NB4 (cell line): ENCODE measurements at regions not wholly inside any gene's neighbourhood (a gene's known extent, or its start where the extent isn't known, plus 50 kb on each side); places are given as distances from the start of the nearest gene placed in this dataset.

Experiments used
- CTCF ChIP-seq: IDR thresholded peaks from one replicate; pipeline ENCODE4 v1.5.1; 2012; ENCODE audit warnings: low read depth, low read length
- POLR2A ChIP-seq: IDR thresholded peaks from 2 replicates; pipeline ENCODE4 v1.6.1; 2011; ENCODE audit warnings: mild to moderate bottlenecking; ENCODE audit not compliant: insufficient read length; ENCODE audit errors: extremely low read depth

GRCh38 chr6:144372116-144372515 is 87.0 kb downstream of the UTRN start:
- TF ChIP-seq CTCF: no peak
- TF ChIP-seq POLR2A: no peak
